GM12878 (cell line): ENCODE measurements at regions not wholly inside any gene's neighbourhood (a gene's known extent, or its start where the extent isn't known, plus 50 kb on each side); places are given as distances from the start of the nearest gene placed in this dataset.

ENCODE experiments used
- ATAC-seq: fragments of 200-7000 bp; cut with Tn5 transposase; 3 replicates; pipeline ENCODE4 v1.9.1; 2020; ENCODE audit warnings: mild to moderate bottlenecking, moderate library complexity
- BruUV-seq: library from RNA; stranded (reverse); fragments of 400-500 nt; replicated peaks from 2 replicates; lab custom pipeline; 2021; lab: Mats Ljungman, UMichigan
- CTCF ChIA-PET: fragments of 300-600 bp; sonication (Branson Sonifier 250); formaldehyde crosslinking; extraction: SDS; loops from one replicate; lab custom pipeline; 2021; ENCODE audit warnings: inconsistent platforms; lab: Yijun Ruan, JAX
- POLR2A ChIA-PET: fragments of 350-600 bp; formaldehyde crosslinking; extraction: SDS; loops from one replicate; lab custom pipeline; 2021; ENCODE audit warnings: inconsistent platforms; lab: Charles Lee
- RAD21 ChIA-PET: fragments of 300-600 bp; sonication (Branson Sonifier 250); formaldehyde crosslinking; loops from one replicate; lab custom pipeline; 2023; ENCODE audit warnings: antibody characterized with exemption; ENCODE audit not compliant: unreplicated experiment; lab: Charles Lee
- SMC1A ChIA-PET: fragments of 300-600 bp; sonication (Branson Sonifier 250); formaldehyde crosslinking; loops from one replicate; lab custom pipeline; 2023; ENCODE audit not compliant: unreplicated experiment, uncharacterized antibody; lab: Charles Lee
- DNase-seq: peaks from one replicate; pipeline ENCODE4 v3.0.0-alpha.2; 2011; ENCODE audit warnings: low read depth, low spot score
- FAIRE-seq: peaks from 3 replicates; lab custom pipeline; 2011; peaks lifted over from hg19 to GRCh38; lab: Jason Lieb, UNC
- H2AFZ ChIP-seq: 2 replicates; pipeline ENCODE4 v1.6.0; 2011; ENCODE audit warnings: low read depth, low read length, control low read depth; ENCODE audit not compliant: control insufficient read depth
- H3K27ac ChIP-seq: 2 replicates; pipeline ENCODE4 v1.5.1; 2011; ENCODE audit warnings: control low read depth; ENCODE audit not compliant: control insufficient read depth, insufficient read depth
- H3K27me3 ChIP-seq, 2 experiments: replicated peaks in 1 of 2; 2 replicates each; pipeline versions ENCODE4 v1.6.0 to v1.6.1; 2011; ENCODE audit warnings: low read length in 1 of 2; ENCODE audit not compliant: control insufficient read depth in 2 of 2, insufficient read depth in 2 of 2
- H3K36me3 ChIP-seq, 2 experiments: 2 replicates each; pipeline ENCODE4 v1.5.1; 2011; ENCODE audit warnings: low read length in 1 of 2; ENCODE audit not compliant: control insufficient read depth in 2 of 2, insufficient read depth in 2 of 2
- H3K4me1 ChIP-seq: 2 replicates; pipeline ENCODE4 v1.6.1; 2011; ENCODE audit warnings: mild to moderate bottlenecking, low read length, moderate library complexity, mixed read lengths; ENCODE audit not compliant: control insufficient read depth, insufficient read depth
- H3K4me2 ChIP-seq: 2 replicates; pipeline ENCODE4 v1.6.0; 2011; ENCODE audit warnings: control low read depth; ENCODE audit not compliant: control insufficient read depth, insufficient read depth
- H3K4me3 ChIP-seq: fragments of 200-600 bp; sonication (generic); 2 replicates; pipeline ENCODE4 v1.5.1; 2016
- H3K79me2 ChIP-seq: 2 replicates; pipeline ENCODE4 v1.6.0; 2011; ENCODE audit warnings: low read length; ENCODE audit not compliant: control insufficient read depth, insufficient read depth
- H3K9ac ChIP-seq: 2 replicates; pipeline ENCODE4 v1.8.0; 2011; ENCODE audit warnings: low read length, control low read depth, mixed read lengths; ENCODE audit not compliant: control insufficient read depth, insufficient read depth
- H3K9me3 ChIP-seq: replicated peaks from 3 replicates; pipeline ENCODE4 v1.5.1; 2011; ENCODE audit warnings: mild to moderate bottlenecking, low read length; ENCODE audit not compliant: control insufficient read depth, insufficient read depth
- H4K20me1 ChIP-seq: 2 replicates; pipeline ENCODE4 v1.6.0; 2011; ENCODE audit not compliant: control insufficient read depth, insufficient read depth
- CREM ChIP-seq: IDR thresholded peaks from 2 replicates; pipeline ENCODE4 v1.6.1; 2014; ENCODE audit warnings: antibody characterized with exemption, low read depth
- KDM1A ChIP-seq: fragments of 200-600 bp; sonication (generic); IDR thresholded peaks from 2 replicates; pipeline ENCODE4 v1.6.1; 2016; ENCODE audit warnings: borderline replicate concordance
- NR2F1 ChIP-seq: fragments of 450-650 bp; conservative IDR thresholded peaks from 2 replicates; pipeline ENCODE4 v1.6.1; 2017; ENCODE audit warnings: mild to moderate bottlenecking
- PAX5 ChIP-seq: IDR thresholded peaks from 2 replicates; pipeline ENCODE4 v1.6.1; 2011; ENCODE audit warnings: low read depth, low read length, borderline replicate concordance
- STAT1 ChIP-seq: fragments of 450-650 bp; conservative IDR thresholded peaks from 2 replicates; pipeline ENCODE4 v1.6.1; 2014; ENCODE audit warnings: antibody characterized with exemption, mild to moderate bottlenecking
- YBX1 ChIP-seq: fragments of 450-650 bp; IDR thresholded peaks from 2 replicates; pipeline ENCODE4 v1.6.1; 2016; ENCODE audit warnings: antibody characterized with exemption
- WGBS: methylation state at CpG from one replicate; pipeline ENCODE4 v1.1.6; 2016; ENCODE audit warnings: low lambda C conversion rate; ENCODE audit not compliant: insufficient replicate concordance, insufficient coverage; ENCODE audit errors: missing lambda C conversion rate; 5-methylcytosine and 5-hydroxymethylcytosine counted together
- in situ Hi-C: fragments of 300-500 bp; cut with MboI; formaldehyde crosslinking; loops from 9 replicates; pipeline ENCODE4 v1.14.3; 2018; ENCODE audit warnings: mixed read lengths
- intact Hi-C: fragments of 100-400 bp; cut with micrococcal nuclease; formaldehyde crosslinking; loops from one replicate; pipeline ENCODE4 v1.14.2; 2022; ENCODE audit not compliant: unreplicated experiment
- TF ChIP-seq, protein P1 (sequence below): IDR thresholded peaks from 2 replicates; pipeline ENCODE4 v1.6.1; 2011; ENCODE audit warnings: low read depth, low read length, improper control_type of control experiment, borderline replicate concordance
- TF ChIP-seq, protein P2 (sequence below): fragments of 450-650 bp; IDR thresholded peaks from 2 replicates; pipeline ENCODE4 v1.6.1; 2016; ENCODE audit warnings: mild to moderate bottlenecking
- TF ChIP-seq, protein P3 (sequence below): fragments of 450-650 bp; conservative IDR thresholded peaks from 2 replicates; pipeline ENCODE4 v1.6.1; 2017; ENCODE audit warnings: mild to moderate bottlenecking, moderate library complexity
- TF ChIP-seq, protein P4 (sequence below): IDR thresholded peaks from 2 replicates; pipeline ENCODE4 v1.6.1; 2012; ENCODE audit warnings: low read length, inconsistent platforms
- TF ChIP-seq, protein P5 (sequence below): fragments of 450-650 bp; IDR thresholded peaks from 2 replicates; pipeline ENCODE4 v1.6.1; 2017; ENCODE audit warnings: mild to moderate bottlenecking, moderate library complexity
- TF ChIP-seq, protein P6 (sequence below): IDR thresholded peaks from 2 replicates; pipeline ENCODE4 v1.6.1; 2012; ENCODE audit warnings: mild to moderate bottlenecking, low read depth, low read length

DNA sequence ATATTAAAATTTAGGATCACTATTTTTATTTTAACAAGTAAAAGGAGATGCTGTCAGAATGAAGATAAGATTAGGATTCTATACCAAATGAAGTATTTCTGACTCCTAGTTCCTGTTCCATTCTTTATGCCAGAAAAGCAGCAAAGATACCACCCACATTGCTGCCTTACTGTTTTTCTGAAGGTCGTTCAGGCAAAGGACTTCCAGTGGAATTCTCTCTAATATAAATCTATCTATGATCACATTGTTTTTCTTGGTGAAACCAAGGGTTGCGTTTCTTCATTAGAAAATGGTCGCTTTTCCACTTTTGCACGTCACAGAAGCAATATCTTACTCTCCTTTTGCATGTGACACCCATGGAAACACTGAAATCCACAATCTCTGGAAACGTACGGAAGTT, 594.8 kb upstream of the ADGRL2 start:
- POLR2A ChIA-PET = no interaction called here
- RAD21 ChIA-PET = no interaction called here
- Histone ChIP-seq H2AFZ (no peak overlapping the region), H3K79me2 (no peaks in the 10 kb centered on the region), H3K4me1 (no peaks in the 10 kb centered on the region), H3K9ac (no peak overlapping the region), H3K27me3 (no peaks in the 10 kb centered on the region), H3K4me3 (no peak overlapping the region), H3K4me2 (no peak overlapping the region), H4K20me1 (no peaks in the 10 kb centered on the region), H3K27ac (no peak overlapping the region), H3K9me3 (no peaks in the 10 kb centered on the region), H3K36me3 (no peaks in the 10 kb centered on the region)
- no peak for FAIRE-seq
- SMC1A ChIA-PET = no interaction called here
- BruUV-seq = no TSS peak
- in situ Hi-C loops = no loop called here
- 24% methylated on average over 6 of the region's 6 CpGs for WGBS
- intact Hi-C loops = no loop called here
- CTCF ChIA-PET = no interaction called here
- DNase-seq = no peak
- ATAC-seq = no peak
- TF ChIP-seq YBX1 (no peak), CREM (no peak), KDM1A (no peak), STAT1 (no peak), NR2F1 (no peak), PAX5 (no peak)
- TF ChIP-seq, protein P1, sequence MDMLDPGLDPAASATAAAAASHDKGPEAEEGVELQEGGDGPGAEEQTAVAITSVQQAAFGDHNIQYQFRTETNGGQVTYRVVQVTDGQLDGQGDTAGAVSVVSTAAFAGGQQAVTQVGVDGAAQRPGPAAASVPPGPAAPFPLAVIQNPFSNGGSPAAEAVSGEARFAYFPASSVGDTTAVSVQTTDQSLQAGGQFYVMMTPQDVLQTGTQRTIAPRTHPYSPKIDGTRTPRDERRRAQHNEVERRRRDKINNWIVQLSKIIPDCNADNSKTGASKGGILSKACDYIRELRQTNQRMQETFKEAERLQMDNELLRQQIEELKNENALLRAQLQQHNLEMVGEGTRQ = no peak
- TF ChIP-seq, protein P2, sequence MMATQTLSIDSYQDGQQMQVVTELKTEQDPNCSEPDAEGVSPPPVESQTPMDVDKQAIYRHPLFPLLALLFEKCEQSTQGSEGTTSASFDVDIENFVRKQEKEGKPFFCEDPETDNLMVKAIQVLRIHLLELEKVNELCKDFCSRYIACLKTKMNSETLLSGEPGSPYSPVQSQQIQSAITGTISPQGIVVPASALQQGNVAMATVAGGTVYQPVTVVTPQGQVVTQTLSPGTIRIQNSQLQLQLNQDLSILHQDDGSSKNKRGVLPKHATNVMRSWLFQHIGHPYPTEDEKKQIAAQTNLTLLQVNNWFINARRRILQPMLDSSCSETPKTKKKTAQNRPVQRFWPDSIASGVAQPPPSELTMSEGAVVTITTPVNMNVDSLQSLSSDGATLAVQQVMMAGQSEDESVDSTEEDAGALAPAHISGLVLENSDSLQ = no peak
- TF ChIP-seq, protein P3, sequence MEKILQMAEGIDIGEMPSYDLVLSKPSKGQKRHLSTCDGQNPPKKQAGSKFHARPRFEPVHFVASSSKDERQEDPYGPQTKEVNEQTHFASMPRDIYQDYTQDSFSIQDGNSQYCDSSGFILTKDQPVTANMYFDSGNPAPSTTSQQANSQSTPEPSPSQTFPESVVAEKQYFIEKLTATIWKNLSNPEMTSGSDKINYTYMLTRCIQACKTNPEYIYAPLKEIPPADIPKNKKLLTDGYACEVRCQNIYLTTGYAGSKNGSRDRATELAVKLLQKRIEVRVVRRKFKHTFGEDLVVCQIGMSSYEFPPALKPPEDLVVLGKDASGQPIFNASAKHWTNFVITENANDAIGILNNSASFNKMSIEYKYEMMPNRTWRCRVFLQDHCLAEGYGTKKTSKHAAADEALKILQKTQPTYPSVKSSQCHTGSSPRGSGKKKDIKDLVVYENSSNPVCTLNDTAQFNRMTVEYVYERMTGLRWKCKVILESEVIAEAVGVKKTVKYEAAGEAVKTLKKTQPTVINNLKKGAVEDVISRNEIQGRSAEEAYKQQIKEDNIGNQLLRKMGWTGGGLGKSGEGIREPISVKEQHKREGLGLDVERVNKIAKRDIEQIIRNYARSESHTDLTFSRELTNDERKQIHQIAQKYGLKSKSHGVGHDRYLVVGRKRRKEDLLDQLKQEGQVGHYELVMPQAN = no peak
- TF ChIP-seq, protein P4, sequence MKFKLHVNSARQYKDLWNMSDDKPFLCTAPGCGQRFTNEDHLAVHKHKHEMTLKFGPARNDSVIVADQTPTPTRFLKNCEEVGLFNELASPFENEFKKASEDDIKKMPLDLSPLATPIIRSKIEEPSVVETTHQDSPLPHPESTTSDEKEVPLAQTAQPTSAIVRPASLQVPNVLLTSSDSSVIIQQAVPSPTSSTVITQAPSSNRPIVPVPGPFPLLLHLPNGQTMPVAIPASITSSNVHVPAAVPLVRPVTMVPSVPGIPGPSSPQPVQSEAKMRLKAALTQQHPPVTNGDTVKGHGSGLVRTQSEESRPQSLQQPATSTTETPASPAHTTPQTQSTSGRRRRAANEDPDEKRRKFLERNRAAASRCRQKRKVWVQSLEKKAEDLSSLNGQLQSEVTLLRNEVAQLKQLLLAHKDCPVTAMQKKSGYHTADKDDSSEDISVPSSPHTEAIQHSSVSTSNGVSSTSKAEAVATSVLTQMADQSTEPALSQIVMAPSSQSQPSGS = no peak
- TF ChIP-seq, protein P5, sequence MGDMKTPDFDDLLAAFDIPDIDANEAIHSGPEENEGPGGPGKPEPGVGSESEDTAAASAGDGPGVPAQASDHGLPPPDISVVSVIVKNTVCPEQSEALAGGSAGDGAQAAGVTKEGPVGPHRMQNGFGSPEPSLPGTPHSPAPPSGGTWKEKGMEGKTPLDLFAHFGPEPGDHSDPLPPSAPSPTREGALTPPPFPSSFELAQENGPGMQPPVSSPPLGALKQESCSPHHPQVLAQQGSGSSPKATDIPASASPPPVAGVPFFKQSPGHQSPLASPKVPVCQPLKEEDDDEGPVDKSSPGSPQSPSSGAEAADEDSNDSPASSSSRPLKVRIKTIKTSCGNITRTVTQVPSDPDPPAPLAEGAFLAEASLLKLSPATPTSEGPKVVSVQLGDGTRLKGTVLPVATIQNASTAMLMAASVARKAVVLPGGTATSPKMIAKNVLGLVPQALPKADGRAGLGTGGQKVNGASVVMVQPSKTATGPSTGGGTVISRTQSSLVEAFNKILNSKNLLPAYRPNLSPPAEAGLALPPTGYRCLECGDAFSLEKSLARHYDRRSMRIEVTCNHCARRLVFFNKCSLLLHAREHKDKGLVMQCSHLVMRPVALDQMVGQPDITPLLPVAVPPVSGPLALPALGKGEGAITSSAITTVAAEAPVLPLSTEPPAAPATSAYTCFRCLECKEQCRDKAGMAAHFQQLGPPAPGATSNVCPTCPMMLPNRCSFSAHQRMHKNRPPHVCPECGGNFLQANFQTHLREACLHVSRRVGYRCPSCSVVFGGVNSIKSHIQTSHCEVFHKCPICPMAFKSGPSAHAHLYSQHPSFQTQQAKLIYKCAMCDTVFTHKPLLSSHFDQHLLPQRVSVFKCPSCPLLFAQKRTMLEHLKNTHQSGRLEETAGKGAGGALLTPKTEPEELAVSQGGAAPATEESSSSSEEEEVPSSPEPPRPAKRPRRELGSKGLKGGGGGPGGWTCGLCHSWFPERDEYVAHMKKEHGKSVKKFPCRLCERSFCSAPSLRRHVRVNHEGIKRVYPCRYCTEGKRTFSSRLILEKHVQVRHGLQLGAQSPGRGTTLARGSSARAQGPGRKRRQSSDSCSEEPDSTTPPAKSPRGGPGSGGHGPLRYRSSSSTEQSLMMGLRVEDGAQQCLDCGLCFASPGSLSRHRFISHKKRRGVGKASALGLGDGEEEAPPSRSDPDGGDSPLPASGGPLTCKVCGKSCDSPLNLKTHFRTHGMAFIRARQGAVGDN = no peak
- TF ChIP-seq, protein P6, sequence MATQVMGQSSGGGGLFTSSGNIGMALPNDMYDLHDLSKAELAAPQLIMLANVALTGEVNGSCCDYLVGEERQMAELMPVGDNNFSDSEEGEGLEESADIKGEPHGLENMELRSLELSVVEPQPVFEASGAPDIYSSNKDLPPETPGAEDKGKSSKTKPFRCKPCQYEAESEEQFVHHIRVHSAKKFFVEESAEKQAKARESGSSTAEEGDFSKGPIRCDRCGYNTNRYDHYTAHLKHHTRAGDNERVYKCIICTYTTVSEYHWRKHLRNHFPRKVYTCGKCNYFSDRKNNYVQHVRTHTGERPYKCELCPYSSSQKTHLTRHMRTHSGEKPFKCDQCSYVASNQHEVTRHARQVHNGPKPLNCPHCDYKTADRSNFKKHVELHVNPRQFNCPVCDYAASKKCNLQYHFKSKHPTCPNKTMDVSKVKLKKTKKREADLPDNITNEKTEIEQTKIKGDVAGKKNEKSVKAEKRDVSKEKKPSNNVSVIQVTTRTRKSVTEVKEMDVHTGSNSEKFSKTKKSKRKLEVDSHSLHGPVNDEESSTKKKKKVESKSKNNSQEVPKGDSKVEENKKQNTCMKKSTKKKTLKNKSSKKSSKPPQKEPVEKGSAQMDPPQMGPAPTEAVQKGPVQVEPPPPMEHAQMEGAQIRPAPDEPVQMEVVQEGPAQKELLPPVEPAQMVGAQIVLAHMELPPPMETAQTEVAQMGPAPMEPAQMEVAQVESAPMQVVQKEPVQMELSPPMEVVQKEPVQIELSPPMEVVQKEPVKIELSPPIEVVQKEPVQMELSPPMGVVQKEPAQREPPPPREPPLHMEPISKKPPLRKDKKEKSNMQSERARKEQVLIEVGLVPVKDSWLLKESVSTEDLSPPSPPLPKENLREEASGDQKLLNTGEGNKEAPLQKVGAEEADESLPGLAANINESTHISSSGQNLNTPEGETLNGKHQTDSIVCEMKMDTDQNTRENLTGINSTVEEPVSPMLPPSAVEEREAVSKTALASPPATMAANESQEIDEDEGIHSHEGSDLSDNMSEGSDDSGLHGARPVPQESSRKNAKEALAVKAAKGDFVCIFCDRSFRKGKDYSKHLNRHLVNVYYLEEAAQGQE = no peak
